ENCODE measurements at regions not wholly inside any gene's neighbourhood (a gene's known extent, or its start where the extent isn't known, plus 50 kb on each side); places are given as distances from the start of the nearest gene placed in this dataset.

DNA sequence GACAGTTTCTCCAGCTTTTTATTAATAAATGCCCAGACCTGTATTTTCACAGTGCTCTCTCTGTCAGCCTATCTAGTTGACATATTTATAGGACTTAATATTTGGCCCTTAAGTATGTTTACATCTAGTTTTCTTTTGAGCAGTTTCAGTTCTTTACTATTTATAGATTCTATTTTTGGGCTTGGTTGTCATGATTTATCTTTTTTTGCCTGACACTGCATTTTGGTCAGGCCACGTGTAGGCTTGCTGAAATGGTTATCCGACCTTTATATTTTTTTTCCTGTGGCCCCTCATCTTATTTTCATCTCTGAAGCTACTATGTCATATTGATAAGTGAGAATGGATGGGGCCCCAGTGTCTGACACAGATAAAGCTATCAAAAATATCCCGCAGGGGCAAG, 515.4 kb upstream of the FZD8 start:
- H2AFZ ChIP-seq (ENCODE audit: low read depth), result peak overlapping the region; percentile 66
- H4K20me1 ChIP-seq (ENCODE audit: insufficient read depth), result no peaks in the 10 kb centered on the region
- TF ChIP-seq, protein P1, sequence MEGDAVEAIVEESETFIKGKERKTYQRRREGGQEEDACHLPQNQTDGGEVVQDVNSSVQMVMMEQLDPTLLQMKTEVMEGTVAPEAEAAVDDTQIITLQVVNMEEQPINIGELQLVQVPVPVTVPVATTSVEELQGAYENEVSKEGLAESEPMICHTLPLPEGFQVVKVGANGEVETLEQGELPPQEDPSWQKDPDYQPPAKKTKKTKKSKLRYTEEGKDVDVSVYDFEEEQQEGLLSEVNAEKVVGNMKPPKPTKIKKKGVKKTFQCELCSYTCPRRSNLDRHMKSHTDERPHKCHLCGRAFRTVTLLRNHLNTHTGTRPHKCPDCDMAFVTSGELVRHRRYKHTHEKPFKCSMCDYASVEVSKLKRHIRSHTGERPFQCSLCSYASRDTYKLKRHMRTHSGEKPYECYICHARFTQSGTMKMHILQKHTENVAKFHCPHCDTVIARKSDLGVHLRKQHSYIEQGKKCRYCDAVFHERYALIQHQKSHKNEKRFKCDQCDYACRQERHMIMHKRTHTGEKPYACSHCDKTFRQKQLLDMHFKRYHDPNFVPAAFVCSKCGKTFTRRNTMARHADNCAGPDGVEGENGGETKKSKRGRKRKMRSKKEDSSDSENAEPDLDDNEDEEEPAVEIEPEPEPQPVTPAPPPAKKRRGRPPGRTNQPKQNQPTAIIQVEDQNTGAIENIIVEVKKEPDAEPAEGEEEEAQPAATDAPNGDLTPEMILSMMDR (conservative IDR thresholded peaks at IDR 0.05; ENCODE audit: low read depth, low read length), result no peak
- H3K4me1 ChIP-seq (ENCODE audit: low read depth, poor library complexity, severe bottlenecking), result peaks cover 39% of the 10 kb centered on the region
- peak overlapping the region; percentile 62 for H3K27ac ChIP-seq
- H3K27me3 ChIP-seq (ENCODE audit: insufficient read depth, low read depth), result no peaks in the 10 kb centered on the region
- no peaks in the 10 kb centered on the region for H3K36me3 ChIP-seq (ENCODE audit: insufficient read depth)
- H3K79me2 ChIP-seq (ENCODE audit: insufficient read depth, low read depth), result no peaks in the 10 kb centered on the region
- no peak overlapping the region for H3K4me3 ChIP-seq (IDR thresholded peaks at IDR 0.05; ENCODE audit: insufficient read depth, low read depth, low read length)
- H3K9ac ChIP-seq, result peak overlapping the region; percentile 33; the same call in 1 of the 2 replicates
- H3K4me2 ChIP-seq, result peak overlapping the region; percentile 86

DNA sequence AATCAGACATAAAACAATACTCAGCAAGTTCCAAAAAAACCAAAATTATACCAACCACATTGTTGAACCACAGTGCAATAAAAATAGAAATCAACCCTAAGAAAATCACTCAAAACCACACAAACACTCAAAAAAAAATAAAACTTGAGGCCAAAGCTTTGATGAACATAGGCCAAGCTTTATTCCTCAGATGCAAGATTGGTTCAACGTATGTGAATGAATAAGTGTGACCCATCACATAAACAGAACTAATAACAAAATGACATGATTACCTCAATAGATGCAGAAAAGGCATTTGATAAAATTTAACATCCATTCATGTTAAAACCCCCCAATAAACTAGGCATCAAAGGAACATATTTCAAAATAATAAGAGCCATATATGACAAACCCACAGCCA, 506.1 kb upstream of the FZD8 start:
- TF ChIP-seq, protein P1 (conservative IDR thresholded peaks at IDR 0.05; ENCODE audit: low read depth, low read length), result no peak
- peaks cover 37% of the 10 kb centered on the region for H3K4me1 ChIP-seq (ENCODE audit: low read depth, poor library complexity, severe bottlenecking)
- H3K9ac ChIP-seq, result no peak overlapping the region

DNA sequence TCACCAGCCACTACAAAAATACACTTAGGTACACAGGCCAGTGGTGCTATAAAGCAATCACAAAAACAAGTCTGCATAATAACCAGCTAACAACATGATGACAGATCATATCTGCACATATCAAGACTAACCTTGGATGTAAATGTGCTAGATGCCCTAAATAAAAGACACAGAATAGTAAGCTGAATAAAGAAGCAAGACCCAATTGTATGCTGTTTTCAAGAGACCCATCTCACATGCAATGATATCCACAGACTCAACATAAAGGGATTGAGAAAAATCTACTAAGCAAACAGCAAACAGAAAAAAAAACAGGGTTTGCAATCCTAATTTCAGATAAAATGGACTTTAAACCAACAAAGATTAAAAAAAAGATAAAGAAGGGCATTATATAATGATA, 505.4 kb upstream of the FZD8 start:
- peak overlapping the region; percentile 9 for H3K4me2 ChIP-seq
- H3K27me3 ChIP-seq (ENCODE audit: insufficient read depth, low read depth), result no peaks in the 10 kb centered on the region
- H3K79me2 ChIP-seq (ENCODE audit: insufficient read depth, low read depth), result no peaks in the 10 kb centered on the region
- TF ChIP-seq, protein P1 (conservative IDR thresholded peaks at IDR 0.05; ENCODE audit: low read depth, low read length), result no peak
- no peak overlapping the region for H2AFZ ChIP-seq (ENCODE audit: low read depth)
- H3K36me3 ChIP-seq (ENCODE audit: insufficient read depth), result no peaks in the 10 kb centered on the region
- no peak overlapping the region; the same call in 1 of the 2 replicates for H3K27ac ChIP-seq
- H3K4me3 ChIP-seq (IDR thresholded peaks at IDR 0.05; ENCODE audit: insufficient read depth, low read depth, low read length), result no peak overlapping the region
- H4K20me1 ChIP-seq (ENCODE audit: insufficient read depth), result no peaks in the 10 kb centered on the region
- H3K9ac ChIP-seq, result no peak overlapping the region
- peaks cover 33% of the 10 kb centered on the region for H3K4me1 ChIP-seq (ENCODE audit: low read depth, poor library complexity, severe bottlenecking)

More for the DNA sequence above, 506.1 kb upstream of the FZD8 start:
- H2AFZ ChIP-seq (ENCODE audit: low read depth), result no peak overlapping the region
- no peaks in the 10 kb centered on the region for H3K27me3 ChIP-seq (ENCODE audit: insufficient read depth, low read depth)
- H3K36me3 ChIP-seq (ENCODE audit: insufficient read depth), result no peaks in the 10 kb centered on the region
- no peaks in the 10 kb centered on the region for H3K79me2 ChIP-seq (ENCODE audit: insufficient read depth, low read depth)
- H4K20me1 ChIP-seq (ENCODE audit: insufficient read depth), result no peaks in the 10 kb centered on the region
- no peak overlapping the region; the same call in 1 of the 2 replicates for H3K4me2 ChIP-seq
- no peak overlapping the region for H3K4me3 ChIP-seq (IDR thresholded peaks at IDR 0.05; ENCODE audit: insufficient read depth, low read depth, low read length)
- no peak overlapping the region; the same call in 1 of the 2 replicates for H3K27ac ChIP-seq

DNA sequence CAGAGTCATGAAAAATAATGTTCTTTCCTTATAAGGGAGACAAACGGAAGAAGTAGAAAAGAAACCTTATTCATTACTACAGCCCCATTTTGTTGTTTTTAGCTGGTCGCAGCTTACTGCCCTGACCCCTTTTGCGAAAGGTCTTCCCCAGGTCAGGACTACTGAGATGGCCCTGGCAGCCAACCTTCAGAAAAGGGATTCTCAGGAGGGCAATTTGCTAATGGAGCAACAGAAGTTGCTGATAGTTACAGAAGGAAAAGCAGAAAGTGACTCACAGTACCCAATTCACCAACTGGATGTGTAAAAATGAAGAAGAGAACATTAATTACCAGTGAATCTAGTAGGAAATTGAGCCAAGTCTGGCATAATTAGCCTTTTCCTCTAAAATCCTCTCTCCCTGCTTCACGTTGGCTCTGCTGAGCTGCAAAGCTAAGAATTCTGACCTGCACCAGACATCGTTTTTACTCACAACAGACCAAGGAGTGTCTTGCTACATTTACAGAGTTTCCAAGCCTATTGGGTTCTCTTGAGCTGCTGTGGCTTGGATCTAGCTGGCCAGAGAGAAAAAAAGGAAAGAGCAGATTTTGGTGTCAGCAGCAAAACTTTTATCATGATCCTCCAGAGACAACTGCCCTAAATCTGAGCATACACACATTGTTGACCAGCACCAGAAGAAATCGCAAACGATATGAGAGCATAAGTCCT, 499.9 kb upstream of the FZD8 start:
- no peak overlapping the region for H3K9ac ChIP-seq
- H3K79me2 ChIP-seq (ENCODE audit: insufficient read depth, low read depth), result no peaks in the 10 kb centered on the region
- H3K4me2 ChIP-seq, result no peak overlapping the region
- H3K4me3 ChIP-seq (IDR thresholded peaks at IDR 0.05; ENCODE audit: insufficient read depth, low read depth, low read length), result no peak overlapping the region
- H2AFZ ChIP-seq (ENCODE audit: low read depth), result no peak overlapping the region
- TF ChIP-seq, protein P1 (conservative IDR thresholded peaks at IDR 0.05; ENCODE audit: low read depth, low read length), result no peak
- H4K20me1 ChIP-seq (ENCODE audit: insufficient read depth), result no peaks in the 10 kb centered on the region
- no peaks in the 10 kb centered on the region for H3K27me3 ChIP-seq (ENCODE audit: insufficient read depth, low read depth)
- H3K27ac ChIP-seq, result no peak overlapping the region
- peaks cover 11% of the 10 kb centered on the region for H3K4me1 ChIP-seq (ENCODE audit: low read depth, poor library complexity, severe bottlenecking)
- no peaks in the 10 kb centered on the region for H3K36me3 ChIP-seq (ENCODE audit: insufficient read depth)

Measured in KMS-11 (cell line).